ENCODE measurements at regions not wholly inside any gene's neighbourhood (a gene's known extent, or its start where the extent isn't known, plus 50 kb on each side); places are given as distances from the start of the nearest gene placed in this dataset.
A peak's percentile ranks its signal among the peaks of the same experiment; 100 is the strongest.
"Not testable (repeated sequence)": the region's sequence is repeated elsewhere in the genome, so short reads cannot be mapped to it uniquely, and the experiment has no call there.

DNA sequence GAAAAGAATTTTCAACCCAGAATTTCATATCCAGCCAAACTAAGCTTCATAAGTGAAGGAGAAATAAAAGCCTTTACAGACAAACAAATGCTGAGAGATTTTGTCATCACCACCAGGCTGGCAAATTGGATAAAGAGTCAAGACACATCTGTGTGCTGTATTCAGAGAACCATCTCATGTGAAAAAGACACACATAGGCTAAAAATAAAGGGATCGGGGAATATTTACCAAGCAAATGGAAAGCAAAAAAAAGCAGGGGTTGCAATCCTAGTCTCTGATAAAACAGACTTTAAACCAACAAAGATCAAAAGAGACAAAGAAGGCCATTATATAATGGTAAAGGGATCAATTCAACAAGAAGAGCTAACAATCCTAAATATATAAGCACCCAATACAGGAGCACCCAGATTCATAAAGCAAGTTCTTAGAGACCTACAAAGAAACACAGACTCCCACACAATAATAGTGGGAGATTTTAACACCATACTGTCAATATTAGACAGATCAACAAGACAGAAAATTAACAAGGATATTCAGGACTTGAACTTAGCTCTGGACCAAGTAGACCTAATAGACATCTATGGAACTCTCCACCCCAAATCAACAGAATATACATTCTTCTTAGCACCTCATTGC is 55.9 kb upstream of the ACSM6 start:
- not testable (repeated sequence) for DNase-seq (ENCODE audit: low read depth); H3K36me3 ChIP-seq (ENCODE audit: control insufficient read depth, insufficient read depth, low read length); H3K4me3 ChIP-seq (ENCODE audit: low read depth, low read length); H3K27me3 ChIP-seq (ENCODE audit: control insufficient read depth, insufficient read depth, low read length)

DNA sequence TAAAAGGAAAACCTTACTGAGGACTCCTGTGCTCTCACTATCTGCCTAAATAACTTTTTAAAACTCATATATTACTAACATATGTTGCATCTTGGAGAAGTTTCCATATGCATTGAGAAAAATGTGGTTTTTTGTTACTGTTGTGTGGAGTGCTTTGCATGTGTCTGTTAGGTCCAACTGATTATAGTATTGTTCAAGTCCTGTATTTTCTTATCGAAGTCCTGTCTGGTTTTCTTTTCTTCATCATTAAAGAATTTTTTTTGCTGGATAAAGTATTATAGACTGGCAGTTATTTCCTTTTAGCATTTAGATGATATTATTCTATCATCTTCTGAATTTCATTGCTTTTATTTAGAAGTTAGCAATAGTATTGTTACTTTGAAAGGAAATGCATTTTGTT is 59.5 kb upstream of the ACSM6 start:
- Histone ChIP-seq H3K36me3 (ENCODE audit: control insufficient read depth, insufficient read depth, low read length) (no peaks in the 10 kb centered on the region), H3K27me3 (ENCODE audit: control insufficient read depth, insufficient read depth, low read length) (no peaks in the 10 kb centered on the region), H3K4me3 (ENCODE audit: low read depth, low read length) (no peak overlapping the region)
- no peak for DNase-seq (ENCODE audit: low read depth)
- TF ChIP-seq, protein P1, sequence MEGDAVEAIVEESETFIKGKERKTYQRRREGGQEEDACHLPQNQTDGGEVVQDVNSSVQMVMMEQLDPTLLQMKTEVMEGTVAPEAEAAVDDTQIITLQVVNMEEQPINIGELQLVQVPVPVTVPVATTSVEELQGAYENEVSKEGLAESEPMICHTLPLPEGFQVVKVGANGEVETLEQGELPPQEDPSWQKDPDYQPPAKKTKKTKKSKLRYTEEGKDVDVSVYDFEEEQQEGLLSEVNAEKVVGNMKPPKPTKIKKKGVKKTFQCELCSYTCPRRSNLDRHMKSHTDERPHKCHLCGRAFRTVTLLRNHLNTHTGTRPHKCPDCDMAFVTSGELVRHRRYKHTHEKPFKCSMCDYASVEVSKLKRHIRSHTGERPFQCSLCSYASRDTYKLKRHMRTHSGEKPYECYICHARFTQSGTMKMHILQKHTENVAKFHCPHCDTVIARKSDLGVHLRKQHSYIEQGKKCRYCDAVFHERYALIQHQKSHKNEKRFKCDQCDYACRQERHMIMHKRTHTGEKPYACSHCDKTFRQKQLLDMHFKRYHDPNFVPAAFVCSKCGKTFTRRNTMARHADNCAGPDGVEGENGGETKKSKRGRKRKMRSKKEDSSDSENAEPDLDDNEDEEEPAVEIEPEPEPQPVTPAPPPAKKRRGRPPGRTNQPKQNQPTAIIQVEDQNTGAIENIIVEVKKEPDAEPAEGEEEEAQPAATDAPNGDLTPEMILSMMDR (IDR thresholded peaks at IDR 0.05; ENCODE audit: insufficient read depth, low read length, poor library complexity, severe bottlenecking), result no peak

DNA sequence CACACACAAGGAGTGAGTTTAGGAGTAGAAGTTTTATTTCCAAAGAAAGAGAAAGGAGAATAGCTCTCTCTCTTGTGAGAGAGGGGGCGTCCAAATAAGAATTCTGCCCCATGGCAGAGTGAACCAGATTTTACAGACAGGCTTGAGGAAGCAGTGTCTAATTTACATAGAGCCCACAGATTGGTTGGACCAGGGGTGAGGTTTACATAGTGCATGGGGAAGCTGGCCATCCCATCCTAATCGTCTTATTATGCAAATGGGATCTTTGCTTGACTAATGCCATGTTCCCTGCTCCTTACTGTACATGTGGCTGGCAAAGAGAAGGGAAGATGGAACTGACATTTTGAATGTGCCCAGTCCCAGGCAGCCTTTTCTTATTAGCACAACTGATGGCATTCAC is 60.0 kb upstream of the ACSM6 start:
- no peak for DNase-seq (ENCODE audit: low read depth)
- Histone ChIP-seq H3K27me3 (ENCODE audit: control insufficient read depth, insufficient read depth, low read length) (no peaks in the 10 kb centered on the region), H3K36me3 (ENCODE audit: control insufficient read depth, insufficient read depth, low read length) (no peaks in the 10 kb centered on the region), H3K4me3 (ENCODE audit: low read depth, low read length) (no peak overlapping the region)
- TF ChIP-seq, protein P1 (IDR thresholded peaks at IDR 0.05; ENCODE audit: insufficient read depth, low read length, poor library complexity, severe bottlenecking), result no peak

DNA sequence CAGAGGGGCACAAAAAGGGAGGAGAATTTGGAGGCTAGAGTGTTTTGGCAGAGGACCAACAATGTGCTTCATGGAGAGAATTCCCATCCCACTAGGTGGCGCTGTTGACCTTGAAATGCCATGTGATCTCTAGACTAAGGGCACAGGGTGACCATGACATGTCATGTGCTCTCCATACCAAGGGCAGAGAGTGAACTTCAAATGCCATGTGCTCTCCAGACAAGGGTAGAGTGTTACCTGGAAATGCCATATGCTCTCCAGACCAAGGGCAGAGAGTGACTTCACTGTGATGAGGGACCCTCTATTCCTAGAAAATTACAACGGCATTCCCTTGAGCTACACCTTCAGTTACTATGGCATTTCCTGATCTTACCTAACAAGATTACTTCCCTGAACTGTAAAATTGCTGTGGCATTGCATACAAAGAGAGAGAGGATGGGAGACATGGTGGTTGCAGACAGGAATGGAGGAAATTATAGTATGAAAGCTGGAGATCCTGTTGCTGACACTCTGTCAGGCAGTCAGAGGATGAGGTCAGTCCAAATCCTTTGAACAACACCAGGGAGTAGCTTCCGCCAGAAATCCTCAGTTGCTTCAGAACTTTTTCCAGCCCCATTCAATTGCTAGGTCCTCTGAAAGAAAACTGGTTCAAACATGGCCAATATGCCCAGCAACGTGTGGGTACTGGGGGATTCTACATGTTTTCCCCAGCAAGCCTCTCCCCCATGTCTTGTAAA is 60.9 kb upstream of the ACSM6 start:
- TF ChIP-seq, protein P1 (IDR thresholded peaks at IDR 0.05; ENCODE audit: insufficient read depth, low read length, poor library complexity, severe bottlenecking), result peak; percentile 72
- no peaks in the 10 kb centered on the region for H3K27me3 ChIP-seq (ENCODE audit: control insufficient read depth, insufficient read depth, low read length)
- peak; percentile 7 for DNase-seq (ENCODE audit: low read depth)

DNA sequence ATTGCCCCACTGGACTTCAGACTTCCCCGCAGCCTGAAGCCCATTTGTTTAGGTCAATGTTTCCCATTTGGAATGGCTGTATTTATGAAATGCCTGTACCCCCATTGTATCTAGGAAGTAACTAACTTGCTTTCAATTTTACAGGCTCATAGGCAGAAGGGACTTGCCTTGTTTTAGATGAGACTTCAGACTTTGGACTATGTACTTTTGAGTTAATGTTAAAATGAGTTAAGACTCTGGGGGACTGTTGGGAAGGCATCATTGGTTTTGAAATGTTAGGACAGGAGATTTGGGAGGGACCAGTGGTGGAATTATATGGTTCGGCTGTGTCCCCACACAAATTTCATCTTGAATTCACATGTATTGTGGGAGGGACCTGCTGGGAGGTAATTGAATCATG is 61.1 kb upstream of the CYP2C8 start:
- not testable (repeated sequence) for H3K27me3 ChIP-seq (ENCODE audit: control insufficient read depth, insufficient read depth, low read length)

More for the DNA sequence above, 60.9 kb upstream of the ACSM6 start:
- Histone ChIP-seq H3K4me3 (ENCODE audit: low read depth, low read length) (no peak overlapping the region), H3K36me3 (ENCODE audit: control insufficient read depth, insufficient read depth, low read length) (no peaks in the 10 kb centered on the region)

DNA sequence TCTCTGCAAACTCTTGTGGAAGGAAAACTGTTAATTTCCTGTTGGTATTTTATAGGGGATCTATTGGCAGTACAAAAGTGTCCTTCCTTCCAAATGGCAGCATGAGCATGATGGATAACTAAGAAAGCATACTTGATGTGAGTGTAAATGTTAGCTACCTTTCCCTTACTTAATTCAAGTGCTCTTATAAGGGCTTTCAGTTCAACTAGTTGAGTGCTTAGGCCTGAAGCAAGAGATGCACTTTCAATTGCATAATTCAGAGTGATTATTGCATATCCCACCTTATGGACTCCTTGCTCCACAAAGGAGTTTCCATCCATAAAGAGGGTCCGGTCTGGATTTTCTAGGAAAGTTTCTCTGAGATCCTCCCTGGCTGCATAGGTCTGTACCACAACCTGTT is 56.3 kb upstream of the CYP2C8 start:
- Histone ChIP-seq H3K27me3 (ENCODE audit: control insufficient read depth, insufficient read depth, low read length) (no peaks in the 10 kb centered on the region), H3K4me3 (ENCODE audit: low read depth, low read length) (no peak overlapping the region), H3K36me3 (ENCODE audit: control insufficient read depth, insufficient read depth, low read length) (no peaks in the 10 kb centered on the region)
- DNase-seq (ENCODE audit: low read depth), result no peak
- TF ChIP-seq, protein P1 (IDR thresholded peaks at IDR 0.05; ENCODE audit: insufficient read depth, low read length, poor library complexity, severe bottlenecking), result no peak

More for the DNA sequence above, 61.1 kb upstream of the CYP2C8 start:
- DNase-seq (ENCODE audit: low read depth); H3K4me3 ChIP-seq (ENCODE audit: low read depth, low read length); H3K36me3 ChIP-seq (ENCODE audit: control insufficient read depth, insufficient read depth, low read length): not testable (repeated sequence)

DNA sequence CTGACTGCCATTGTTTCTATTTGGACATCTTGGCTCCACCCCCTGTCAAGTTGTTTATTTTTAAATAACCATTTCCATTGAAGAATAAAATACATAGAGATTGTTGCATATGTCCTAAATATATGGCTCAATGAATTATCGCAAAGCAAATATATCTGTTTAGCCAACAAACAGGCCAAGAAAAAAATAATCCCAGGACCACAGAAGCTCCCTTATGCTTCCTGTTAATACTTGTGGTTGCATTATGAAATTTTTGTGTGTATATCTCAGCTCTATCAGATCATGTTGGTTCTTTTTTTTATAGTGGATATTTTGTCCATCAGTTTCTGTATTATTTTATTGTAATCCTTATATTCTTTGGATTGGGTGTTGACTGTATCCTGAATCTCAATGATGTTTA is 53.4 kb upstream of the CYP2C8 start:
- no peaks in the 10 kb centered on the region for H3K36me3 ChIP-seq (ENCODE audit: control insufficient read depth, insufficient read depth, low read length)
- no peak overlapping the region for H3K4me3 ChIP-seq (ENCODE audit: low read depth, low read length)
- TF ChIP-seq, protein P1 (IDR thresholded peaks at IDR 0.05; ENCODE audit: insufficient read depth, low read length, poor library complexity, severe bottlenecking), result no peak
- no peaks in the 10 kb centered on the region for H3K27me3 ChIP-seq (ENCODE audit: control insufficient read depth, insufficient read depth, low read length)
- no peak for DNase-seq (ENCODE audit: low read depth)
